HEK293 (cell line): ENCODE measurements at regions not wholly inside any gene's neighbourhood (a gene's known extent, or its start where the extent isn't known, plus 50 kb on each side); places are given as distances from the start of the nearest gene placed in this dataset.

Experiments used
- MYNN ChIP-seq: fragments of 450-650 bp; formaldehyde crosslinking; IDR thresholded peaks from 2 replicates; pipeline ENCODE4 v1.5.1; 2016; ENCODE audit warnings: missing biosample characterization, missing genetic modification characterization, borderline replicate concordance
- ZNF121 ChIP-seq: fragments of 450-650 bp; formaldehyde crosslinking; IDR thresholded peaks from 2 replicates; pipeline ENCODE4 v1.5.1; 2016; ENCODE audit warnings: missing biosample characterization, missing genetic modification characterization
- ZNF133 ChIP-seq: fragments of 450-650 bp; formaldehyde crosslinking; IDR thresholded peaks from 2 replicates; pipeline ENCODE4 v1.5.1; 2016; ENCODE audit warnings: missing biosample characterization, missing genetic modification characterization
- ZNF214 ChIP-seq: fragments of 450-650 bp; formaldehyde crosslinking; IDR thresholded peaks from 2 replicates; pipeline ENCODE4 v1.5.1; 2017; ENCODE audit warnings: missing biosample characterization, mild to moderate bottlenecking, missing genetic modification characterization, borderline replicate concordance
- ZNF24 ChIP-seq: fragments of 450-650 bp; formaldehyde crosslinking; IDR thresholded peaks from 2 replicates; pipeline ENCODE4 v1.5.1; 2016; ENCODE audit warnings: missing biosample characterization, missing genetic modification characterization
- ZNF660 ChIP-seq: fragments of 450-650 bp; IDR thresholded peaks from 2 replicates; pipeline ENCODE4 v1.5.1; 2018; ENCODE audit warnings: missing biosample characterization, mild to moderate bottlenecking, missing genetic modification characterization
- TF ChIP-seq, protein P1 (sequence below): fragments of 450-650 bp; formaldehyde crosslinking; IDR thresholded peaks from 2 replicates; pipeline ENCODE4 v1.5.1; 2016; ENCODE audit warnings: missing biosample characterization, missing genetic modification characterization
- TF ChIP-seq, protein P2 (sequence below): fragments of 450-650 bp; formaldehyde crosslinking; IDR thresholded peaks from 2 replicates; pipeline ENCODE4 v1.5.1; 2016; ENCODE audit warnings: missing biosample characterization, missing genetic modification characterization, borderline replicate concordance
- TF ChIP-seq, protein P3 (sequence below): fragments of 450-650 bp; formaldehyde crosslinking; IDR thresholded peaks from 2 replicates; pipeline ENCODE4 v1.5.1; 2016; ENCODE audit warnings: missing biosample characterization, missing genetic modification characterization, low read depth

DNA sequence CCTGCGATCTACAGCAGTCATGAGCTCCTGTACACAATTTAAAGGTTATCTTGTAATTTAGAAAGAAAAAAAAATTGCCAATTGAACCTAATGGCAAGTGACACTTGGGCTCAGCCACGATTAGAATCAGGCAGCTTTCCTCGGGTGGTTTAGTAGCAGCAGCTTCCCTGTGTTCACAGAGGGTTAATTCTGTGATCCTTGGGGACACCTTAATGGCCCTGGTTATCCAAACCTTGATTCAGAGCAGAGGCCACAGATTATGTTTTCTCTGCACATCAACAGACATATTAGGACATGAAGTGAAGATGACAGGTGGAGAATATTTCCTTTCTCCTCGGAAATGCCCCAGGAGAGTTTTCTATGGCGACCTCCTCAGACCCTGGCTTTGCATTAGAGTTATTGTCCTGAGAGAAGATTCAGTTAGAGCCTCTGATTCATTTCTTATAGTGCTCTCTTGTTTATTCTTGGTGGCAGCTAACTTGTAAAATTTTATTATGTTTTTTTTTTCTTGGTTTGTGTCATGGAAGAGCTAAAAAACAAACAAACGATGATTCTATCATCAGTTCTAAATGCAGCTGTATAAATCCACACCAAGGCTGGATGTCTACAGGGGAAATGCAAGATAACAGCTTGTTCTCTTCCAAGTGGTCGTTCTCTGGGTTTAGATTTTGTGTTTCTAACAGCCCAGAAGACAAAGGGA is 351.2 kb upstream of the DYNLRB2 start:
- TF ChIP-seq, protein P1, sequence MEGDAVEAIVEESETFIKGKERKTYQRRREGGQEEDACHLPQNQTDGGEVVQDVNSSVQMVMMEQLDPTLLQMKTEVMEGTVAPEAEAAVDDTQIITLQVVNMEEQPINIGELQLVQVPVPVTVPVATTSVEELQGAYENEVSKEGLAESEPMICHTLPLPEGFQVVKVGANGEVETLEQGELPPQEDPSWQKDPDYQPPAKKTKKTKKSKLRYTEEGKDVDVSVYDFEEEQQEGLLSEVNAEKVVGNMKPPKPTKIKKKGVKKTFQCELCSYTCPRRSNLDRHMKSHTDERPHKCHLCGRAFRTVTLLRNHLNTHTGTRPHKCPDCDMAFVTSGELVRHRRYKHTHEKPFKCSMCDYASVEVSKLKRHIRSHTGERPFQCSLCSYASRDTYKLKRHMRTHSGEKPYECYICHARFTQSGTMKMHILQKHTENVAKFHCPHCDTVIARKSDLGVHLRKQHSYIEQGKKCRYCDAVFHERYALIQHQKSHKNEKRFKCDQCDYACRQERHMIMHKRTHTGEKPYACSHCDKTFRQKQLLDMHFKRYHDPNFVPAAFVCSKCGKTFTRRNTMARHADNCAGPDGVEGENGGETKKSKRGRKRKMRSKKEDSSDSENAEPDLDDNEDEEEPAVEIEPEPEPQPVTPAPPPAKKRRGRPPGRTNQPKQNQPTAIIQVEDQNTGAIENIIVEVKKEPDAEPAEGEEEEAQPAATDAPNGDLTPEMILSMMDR (tag by site-specific recombination), result no peak; the same call in 1 of the 2 replicates
- no peak for TF ChIP-seq MYNN
- TF ChIP-seq ZNF660 (tag by site-specific recombination), result no peak
- no peak for TF ChIP-seq ZNF133 (tag by site-specific recombination)
- no peak for TF ChIP-seq ZNF214 (tag by site-specific recombination)
- TF ChIP-seq ZNF24 (tag by site-specific recombination), result no peak
- no peak for TF ChIP-seq ZNF121 (tag by site-specific recombination)
- TF ChIP-seq, protein P2, sequence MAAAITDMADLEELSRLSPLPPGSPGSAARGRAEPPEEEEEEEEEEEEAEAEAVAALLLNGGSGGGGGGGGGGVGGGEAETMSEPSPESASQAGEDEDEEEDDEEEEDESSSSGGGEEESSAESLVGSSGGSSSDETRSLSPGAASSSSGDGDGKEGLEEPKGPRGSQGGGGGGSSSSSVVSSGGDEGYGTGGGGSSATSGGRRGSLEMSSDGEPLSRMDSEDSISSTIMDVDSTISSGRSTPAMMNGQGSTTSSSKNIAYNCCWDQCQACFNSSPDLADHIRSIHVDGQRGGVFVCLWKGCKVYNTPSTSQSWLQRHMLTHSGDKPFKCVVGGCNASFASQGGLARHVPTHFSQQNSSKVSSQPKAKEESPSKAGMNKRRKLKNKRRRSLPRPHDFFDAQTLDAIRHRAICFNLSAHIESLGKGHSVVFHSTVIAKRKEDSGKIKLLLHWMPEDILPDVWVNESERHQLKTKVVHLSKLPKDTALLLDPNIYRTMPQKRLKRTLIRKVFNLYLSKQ (tag by site-specific recombination), result no peak
- TF ChIP-seq, protein P3, sequence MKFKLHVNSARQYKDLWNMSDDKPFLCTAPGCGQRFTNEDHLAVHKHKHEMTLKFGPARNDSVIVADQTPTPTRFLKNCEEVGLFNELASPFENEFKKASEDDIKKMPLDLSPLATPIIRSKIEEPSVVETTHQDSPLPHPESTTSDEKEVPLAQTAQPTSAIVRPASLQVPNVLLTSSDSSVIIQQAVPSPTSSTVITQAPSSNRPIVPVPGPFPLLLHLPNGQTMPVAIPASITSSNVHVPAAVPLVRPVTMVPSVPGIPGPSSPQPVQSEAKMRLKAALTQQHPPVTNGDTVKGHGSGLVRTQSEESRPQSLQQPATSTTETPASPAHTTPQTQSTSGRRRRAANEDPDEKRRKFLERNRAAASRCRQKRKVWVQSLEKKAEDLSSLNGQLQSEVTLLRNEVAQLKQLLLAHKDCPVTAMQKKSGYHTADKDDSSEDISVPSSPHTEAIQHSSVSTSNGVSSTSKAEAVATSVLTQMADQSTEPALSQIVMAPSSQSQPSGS, result no peak
